ENCODE measurements at regions not wholly inside any gene's neighbourhood (a gene's known extent, or its start where the extent isn't known, plus 50 kb on each side); places are given as distances from the start of the nearest gene placed in this dataset.

- DNase-seq (ENCODE audit: low spot score) = peak; percentile 64
Measured at GRCh38 chr10:78470267-78471103, 436.8 kb downstream of the RPS24 start.

- DNase-seq (ENCODE audit: low spot score) = peak; percentile 73
Measured at GRCh38 chr10:78471326-78471722, 437.7 kb downstream of the RPS24 start.

GRCh38 chr10:78471723-78472550, 438.3 kb downstream of the RPS24 start:
- peak; percentile 59 for DNase-seq (ENCODE audit: low spot score)

GRCh38 chr10:78472551-78472890, 438.9 kb downstream of the RPS24 start:
- DNase-seq (ENCODE audit: low spot score) = peak; percentile 49

- peak; percentile 47 for DNase-seq (ENCODE audit: low spot score)
Measured at GRCh38 chr10:78473006-78473405, 439.3 kb downstream of the RPS24 start.

- DNase-seq (ENCODE audit: low spot score) = no peak
Measured at GRCh38 chr10:78474743-78475142, 441.1 kb downstream of the RPS24 start.

- DNase-seq (ENCODE audit: low spot score) = peak; percentile 35
Measured at GRCh38 chr10:78475437-78475836, 441.8 kb downstream of the RPS24 start.

GRCh38 chr10:78476156-78476555, 442.5 kb downstream of the RPS24 start:
- no peak for DNase-seq (ENCODE audit: low spot score)

- no peak for DNase-seq (ENCODE audit: low spot score)
Measured at GRCh38 chr10:78476844-78477243, 443.2 kb downstream of the RPS24 start.

- no peak for DNase-seq (ENCODE audit: low spot score)
Measured at GRCh38 chr10:78478919-78479318, 445.3 kb downstream of the RPS24 start.

- no peak for DNase-seq (ENCODE audit: low spot score)
Measured at GRCh38 chr10:78479467-78479866, 445.8 kb downstream of the RPS24 start.

- no peak for DNase-seq (ENCODE audit: low spot score)
Measured at GRCh38 chr10:78481842-78482241, 448.2 kb downstream of the RPS24 start.

GRCh38 chr10:78483641-78484040, 450.0 kb downstream of the RPS24 start:
- no peak for DNase-seq (ENCODE audit: low spot score)

GRCh38 chr10:78489034-78489433, 455.4 kb downstream of the RPS24 start:
- DNase-seq (ENCODE audit: low spot score) = no peak

GRCh38 chr10:78491812-78492211, 458.1 kb downstream of the RPS24 start:
- peak; percentile 28 for DNase-seq (ENCODE audit: low spot score)

GRCh38 chr10:78492424-78492823, 458.8 kb downstream of the RPS24 start:
- DNase-seq (ENCODE audit: low spot score) = no peak

GRCh38 chr10:78494179-78494578, 460.5 kb downstream of the RPS24 start:
- no peak for DNase-seq (ENCODE audit: low spot score)

- peak; percentile 78 for DNase-seq (ENCODE audit: low spot score)
Measured at GRCh38 chr10:78502210-78502936, 468.7 kb downstream of the RPS24 start.

GRCh38 chr10:78504181-78504580, 470.5 kb downstream of the RPS24 start:
- DNase-seq (ENCODE audit: low spot score) = no peak

- no peak for DNase-seq (ENCODE audit: low spot score)
Measured at GRCh38 chr10:78505657-78506056, 472.0 kb downstream of the RPS24 start.

- no peak for DNase-seq (ENCODE audit: low spot score)
Measured at GRCh38 chr10:78506614-78507013, 473.0 kb downstream of the RPS24 start.
